ENCODE measurements at regions not wholly inside any gene's neighbourhood (a gene's known extent, or its start where the extent isn't known, plus 50 kb on each side); places are given as distances from the start of the nearest gene placed in this dataset.

- no peak for DNase-seq
- TF ChIP-seq EP300 (IDR thresholded peaks at IDR 0.05) (no peak), CTCF (IDR thresholded peaks at IDR 0.05) (no peak)
- 30 to 33% (median 31%) methylated on average over 9 of the region's 9 CpGs for WGBS, 3 donors
- intact Hi-C loops (cut with DNase I): no loop called here
- H3K27ac ChIP-seq: no peak overlapping the region
- H3K27me3 ChIP-seq: no peaks in the 10 kb centered on the region
- no peaks in the 10 kb centered on the region for H3K4me1 ChIP-seq (ENCODE audit: insufficient read depth)
- H3K9me3 ChIP-seq: no peaks in the 10 kb centered on the region
- H3K36me3 ChIP-seq: no peaks in the 10 kb centered on the region
- H3K4me3 ChIP-seq: no peak overlapping the region
Measured at GRCh38 chr5:74337254-74337983, 303.1 kb downstream of the ENC1 start.

GRCh38 chr5:74336297-74336696, 304.2 kb downstream of the ENC1 start:
- Histone ChIP-seq H3K9me3 (no peaks in the 10 kb centered on the region), H3K4me3 (no peak overlapping the region), H3K27me3 (no peaks in the 10 kb centered on the region), H3K4me1 (ENCODE audit: insufficient read depth) (no peaks in the 10 kb centered on the region), H3K27ac (no peak overlapping the region), H3K36me3 (no peaks in the 10 kb centered on the region)
- WGBS, 3 donors: 77 to 91% (median 90%) methylated on average over 7 of the region's 7 CpGs
- no peak for DNase-seq
- intact Hi-C loops (cut with DNase I): no loop called here
- TF ChIP-seq POLR2A (IDR thresholded peaks at IDR 0.05) (no peak), EP300 (IDR thresholded peaks at IDR 0.05) (no peak), CTCF (IDR thresholded peaks at IDR 0.05) (no peak)

GRCh38 chr5:74334762-74335384, 305.7 kb downstream of the ENC1 start:
- TF ChIP-seq EP300 (IDR thresholded peaks at IDR 0.05) (no peak), CTCF (IDR thresholded peaks at IDR 0.05) (no peak), POLR2A (IDR thresholded peaks at IDR 0.05) (no peak)
- intact Hi-C loops (cut with DNase I): no loop called here
- Histone ChIP-seq H3K36me3 (no peaks in the 10 kb centered on the region), H3K9me3 (no peaks in the 10 kb centered on the region), H3K4me1 (ENCODE audit: insufficient read depth) (no peaks in the 10 kb centered on the region), H3K27me3 (no peaks in the 10 kb centered on the region), H3K4me3 (no peak overlapping the region), H3K27ac (no peak overlapping the region)
- no peak for DNase-seq
- 68 to 81% (median 77%) methylated on average over 5 of the region's 5 CpGs for WGBS, 3 donors

GRCh38 chr5:74334062-74334761, 306.3 kb downstream of the ENC1 start:
- Histone ChIP-seq H3K4me3 (no peak overlapping the region), H3K27me3 (no peaks in the 10 kb centered on the region), H3K36me3 (no peaks in the 10 kb centered on the region), H3K4me1 (ENCODE audit: insufficient read depth) (no peaks in the 10 kb centered on the region), H3K9me3 (no peaks in the 10 kb centered on the region), H3K27ac (no peak overlapping the region)
- WGBS, 3 donors: 68 to 78% (median 75%) methylated on average over 4 of the region's 4 CpGs
- TF ChIP-seq POLR2A (IDR thresholded peaks at IDR 0.05) (no peak), EP300 (IDR thresholded peaks at IDR 0.05) (no peak), CTCF (IDR thresholded peaks at IDR 0.05) (no peak)
- no peak for DNase-seq
- intact Hi-C loops (cut with DNase I): no loop called here

All from ovary (tissue), 7 donors.